ENCODE measurements at regions not wholly inside any gene's neighbourhood (a gene's known extent, or its start where the extent isn't known, plus 50 kb on each side); places are given as distances from the start of the nearest gene placed in this dataset.

- Histone ChIP-seq H3K9me3 (ENCODE audit: insufficient read depth in 2 of 2, low read depth in 1 of 2, low read length in 1 of 2) (no peaks in the 10 kb centered on the region), H3K56ac (replicated peaks; ENCODE audit: insufficient read length, low read depth, low read length) (no peak overlapping the region), H3K9ac (replicated peaks in 1 of 4; ENCODE audit: extremely low read depth in 1 of 4, low read depth in 3 of 4, low read length in 3 of 4) (no peak overlapping the region), H3K4me2 (ENCODE audit: insufficient read depth in 1 of 2, low read depth in 2 of 2, low read length in 2 of 2) (no peak overlapping the region), H2BK12ac (ENCODE audit: low read depth, low read length) (no peak overlapping the region), H3K79me2 (ENCODE audit: control insufficient read depth in 1 of 2, insufficient read depth in 2 of 2, low read length in 2 of 2) (no peaks in the 10 kb centered on the region), H4K91ac (replicated peaks; ENCODE audit: insufficient read length, low read length) (no peak overlapping the region), H3K36me3 (ENCODE audit: control insufficient read depth in 2 of 4, insufficient read depth in 4 of 4, low read length in 3 of 4) (no peaks in the 10 kb centered on the region), H4K5ac (ENCODE audit: insufficient read length, low read depth, low read length) (no peak overlapping the region), H3K27ac (ENCODE audit: low read depth, low read length) (no peak overlapping the region), H2BK5ac (ENCODE audit: low read depth, low read length) (no peak overlapping the region), H2BK15ac (ENCODE audit: low read length) (no peak overlapping the region), H3K18ac (ENCODE audit: extremely low read depth, low read length) (no peak overlapping the region), H2BK120ac (replicated peaks; ENCODE audit: low read depth, low read length) (no peak overlapping the region), H4K20me1 (replicated peaks in 1 of 2; ENCODE audit: control insufficient read depth in 1 of 2, insufficient read depth in 2 of 2, low read length in 2 of 2) (no peaks in the 10 kb centered on the region), H2BK20ac (ENCODE audit: low read length) (no peak overlapping the region), H3K4ac (replicated peaks; ENCODE audit: insufficient read length, low read depth, low read length) (no peak overlapping the region), H2AFZ (ENCODE audit: low read length) (no peak overlapping the region), H3K14ac (ENCODE audit: insufficient read length) (no peak overlapping the region), H3K27me3 (replicated peaks in 1 of 4; ENCODE audit: control insufficient read depth in 3 of 4, extremely low read depth in 1 of 4, insufficient read depth in 3 of 4, low read length in 3 of 4) (no peaks in the 10 kb centered on the region), H3K79me1 (ENCODE audit: low read depth, low read length) (no peaks in the 10 kb centered on the region), H3K4me3 (ENCODE audit: extremely low read depth in 1 of 4, insufficient read depth in 2 of 4, low read depth in 3 of 4, low read length in 4 of 4) (no peak overlapping the region), H3K23me2 (ENCODE audit: low read depth, low read length) (no peaks in the 10 kb centered on the region), H3K23ac (ENCODE audit: insufficient read length) (no peak overlapping the region), H3K4me1 (replicated peaks in 1 of 4; ENCODE audit: control insufficient read depth in 3 of 4, insufficient read depth in 4 of 4, low read length in 3 of 4) (no peaks in the 10 kb centered on the region; a peak in 1 of 7 replicates), H2AK5ac (ENCODE audit: low read depth, low read length) (no peak overlapping the region), H4K8ac (ENCODE audit: extremely low read depth, insufficient read depth, low read length) (no peak overlapping the region)
- ChIA-PET CTCF (ENCODE audit: partially characterized antibody) (interaction anchor here (0.9 to 3.5 kb wide), 8 partner anchors 8 to 90 kb away, joined by 3 to 17 read pairs (median 6); no protein-coding TSS in a partner anchor), POLR2A (ENCODE audit: partially characterized antibody) (interaction anchor here (0.7 kb wide), 1 partner anchor 216 kb away, joined by 3 read pairs; no protein-coding TSS in a partner anchor)
- no peak for TF ChIP-seq TCF12 (IDR thresholded peaks at IDR 0.05; ENCODE audit: low read depth, low read length)
- TF ChIP-seq ASH2L (IDR thresholded peaks at IDR 0.05; ENCODE audit: low read length), result no peak
- no peak for TF ChIP-seq RXRA (IDR thresholded peaks at IDR 0.05; ENCODE audit: insufficient read depth, low read depth, low read length)
- FAIRE-seq, result no peak
- no peak for DNase-seq (ENCODE audit: low read depth in 1 of 2, low spot score in 2 of 2)
- 91% methylated on average over 3 of the region's 3 CpGs; no CpG with 5 or more reads in 1 of the 2 experiments for WGBS, 2 experiments (ENCODE audit: extremely low coverage in 1 of 2, insufficient coverage in 1 of 2, insufficient read length in 1 of 2, insufficient replicate concordance in 2 of 2, low coverage in 1 of 2, low lambda C conversion rate in 2 of 2, missing lambda C conversion rate in 1 of 2)
These were observed 102.5 kb upstream of the USP24 start for GRCh38 chr1:55317673-55318072.
